IMR-90 (cell line): ENCODE measurements at regions not wholly inside any gene's neighbourhood (a gene's known extent, or its start where the extent isn't known, plus 50 kb on each side); places are given as distances from the start of the nearest gene placed in this dataset.

Experiments used
- ATAC-seq: fragments of 200-7000 bp; cut with Tn5 transposase; 2 replicates; pipeline ENCODE4 v1.9.1; 2020; ENCODE audit warnings: low read depth, mild to moderate bottlenecking, moderate library complexity
- BruUV-seq: library from RNA; stranded (reverse); fragments of 400-500 nt; replicated peaks from 2 replicates; lab custom pipeline; 2021; lab: Mats Ljungman, UMichigan
- CTCF ChIA-PET: fragments of 300-600 bp; formaldehyde crosslinking; extraction: SDS; loops from one replicate; lab custom pipeline; 2021; ENCODE audit warnings: antibody characterized with exemption; lab: Yijun Ruan, JAX
- POLR2A ChIA-PET: fragments of 300-600 bp; sonication (Branson Sonifier 250); formaldehyde crosslinking; loops from one replicate; lab custom pipeline; 2022; ENCODE audit warnings: antibody characterized with exemption; ENCODE audit not compliant: unreplicated experiment; lab: Charles Lee
- DNase-seq: peaks from one replicate; pipeline ENCODE4 v3.0.0; 2013
- H2AFZ ChIP-seq: replicated peaks from 2 replicates; pipeline ENCODE3; 2013; ENCODE audit warnings: low read length, mild to moderate bottlenecking; ENCODE audit not compliant: poor library complexity
- H2AK5ac ChIP-seq: 2 replicates; pipeline ENCODE4 v1.6.1; 2013; ENCODE audit warnings: low read depth, low read length, inconsistent platforms
- H2AK9ac ChIP-seq: replicated peaks from 2 replicates; pipeline ENCODE3; 2013; ENCODE audit warnings: mild to moderate bottlenecking, low read depth, low read length, moderate library complexity; ENCODE audit not compliant: poor library complexity
- H2BK120ac ChIP-seq: 2 replicates; pipeline ENCODE4 v1.6.1; 2013; ENCODE audit warnings: low read depth, low read length, inconsistent platforms
- H2BK15ac ChIP-seq: 3 replicates; pipeline ENCODE4 v1.6.1; 2013; ENCODE audit warnings: low read depth, low read length, inconsistent platforms
- H2BK20ac ChIP-seq: 2 replicates; pipeline ENCODE4 v1.6.1; 2013; ENCODE audit warnings: low read depth, mild to moderate bottlenecking, inconsistent platforms, low read length, moderate library complexity
- H2BK5ac ChIP-seq: 2 replicates; pipeline ENCODE4 v1.6.1; 2013; ENCODE audit warnings: mild to moderate bottlenecking, low read depth, low read length, inconsistent platforms; ENCODE audit not compliant: poor library complexity, severe bottlenecking
- H3K14ac ChIP-seq: replicated peaks from 2 replicates; pipeline ENCODE4 v1.6.1; 2013; ENCODE audit warnings: low read depth, low read length, inconsistent platforms
- H3K18ac ChIP-seq: 2 replicates; pipeline ENCODE4 v1.6.1; 2013; ENCODE audit warnings: low read depth, low read length, control low read depth
- H3K23ac ChIP-seq: 2 replicates; pipeline ENCODE4 v1.6.1; 2013; ENCODE audit warnings: low read depth, low read length, inconsistent platforms
- H3K27ac ChIP-seq: 2 replicates; pipeline ENCODE4 v1.5.1; 2013; ENCODE audit warnings: mild to moderate bottlenecking, control low read depth, low read length; ENCODE audit not compliant: insufficient read depth
- H3K27me3 ChIP-seq: 2 replicates; pipeline ENCODE4 v1.6.1; 2013; ENCODE audit warnings: low read length; ENCODE audit not compliant: control insufficient read depth, insufficient read depth
- H3K36me3 ChIP-seq: 2 replicates; pipeline ENCODE4 v1.6.1; 2013; ENCODE audit warnings: low read length, mixed read lengths; ENCODE audit not compliant: control insufficient read depth, insufficient read depth
- H3K4ac ChIP-seq: 2 replicates; pipeline ENCODE4 v1.6.1; 2013; ENCODE audit warnings: low read depth, low read length, inconsistent platforms
- H3K4me1 ChIP-seq: 2 replicates; pipeline ENCODE4 v1.6.1; 2013; ENCODE audit warnings: low read length, mixed read lengths; ENCODE audit not compliant: control insufficient read depth, insufficient read depth
- H3K4me2 ChIP-seq: 2 replicates; pipeline ENCODE4 v1.6.1; 2013; ENCODE audit warnings: low read depth, mild to moderate bottlenecking, control low read depth, low read length, moderate library complexity
- H3K4me3 ChIP-seq: 2 replicates; pipeline ENCODE4 v1.5.1; 2013; ENCODE audit warnings: low read depth, mild to moderate bottlenecking, control low read depth, low read length, moderate library complexity; ENCODE audit not compliant: insufficient read depth
- H3K56ac ChIP-seq: 2 replicates; pipeline ENCODE4 v1.6.1; 2013; ENCODE audit warnings: low read length, inconsistent platforms; ENCODE audit not compliant: insufficient read depth; ENCODE audit errors: extremely low read depth
- H3K79me1 ChIP-seq, 2 experiments: 2 replicates each; pipeline ENCODE4 v1.6.1; 2013; ENCODE audit warnings: low read length in 2 of 2, inconsistent platforms in 1 of 2, low read depth in 1 of 2
- H3K9ac ChIP-seq: 2 replicates; pipeline ENCODE4 v1.6.1; 2013; ENCODE audit warnings: low read depth, low read length, control low read depth
- H3K9me1 ChIP-seq: 2 replicates; pipeline ENCODE4 v1.6.1; 2013; ENCODE audit warnings: low read length, inconsistent platforms; ENCODE audit not compliant: insufficient read depth
- H3K9me3 ChIP-seq: 2 replicates; pipeline ENCODE4 v1.6.1; 2013; ENCODE audit warnings: low read length; ENCODE audit not compliant: control insufficient read depth, insufficient read depth
- H4K20me1 ChIP-seq: 2 replicates; pipeline ENCODE4 v1.6.1; 2013; ENCODE audit warnings: low read length, inconsistent platforms; ENCODE audit not compliant: insufficient read depth
- H4K5ac ChIP-seq: 2 replicates; pipeline ENCODE4 v1.6.1; 2013; ENCODE audit warnings: mild to moderate bottlenecking, low read depth, low read length, control low read depth
- H4K8ac ChIP-seq, 2 experiments: 2 replicates each; pipeline ENCODE4 v1.6.1; 2013; ENCODE audit warnings: low read depth in 2 of 2, low read length in 2 of 2, control low read depth in 1 of 2, inconsistent platforms in 1 of 2
- H4K91ac ChIP-seq: 2 replicates; pipeline ENCODE4 v1.6.1; 2013; ENCODE audit warnings: low read depth, low read length, inconsistent platforms; ENCODE audit not compliant: insufficient read depth
- BHLHE40 ChIP-seq: fragments of 150-350 bp; IDR thresholded peaks from 2 replicates; pipeline ENCODE4 v1.6.1; 2016; ENCODE audit warnings: mild to moderate bottlenecking, low read depth, low read length
- CEBPB ChIP-seq: IDR thresholded peaks from 2 replicates; pipeline ENCODE4 v1.6.1; 2012; ENCODE audit warnings: low read depth, low read length, improper control_type of control experiment
- CHD1 ChIP-seq: IDR thresholded peaks from 2 replicates; pipeline ENCODE4 v1.6.1; 2012; ENCODE audit warnings: low read depth, low read length, improper control_type of control experiment
- CTCF ChIP-seq: conservative IDR thresholded peaks from 2 replicates; pipeline ENCODE4 v1.5.1; 2012; ENCODE audit warnings: mild to moderate bottlenecking, low read depth, low read length, improper control_type of control experiment
- ELK1 ChIP-seq: fragments of 150-350 bp; IDR thresholded peaks from 2 replicates; pipeline ENCODE4 v1.6.1; 2016; ENCODE audit warnings: low read depth, mild to moderate bottlenecking, low read length, moderate library complexity, borderline replicate concordance
- FOS ChIP-seq: fragments of 150-350 bp; IDR thresholded peaks from 2 replicates; pipeline ENCODE4 v1.6.1; 2016; ENCODE audit warnings: low read depth, low read length
- MAFK ChIP-seq: IDR thresholded peaks from 2 replicates; pipeline ENCODE4 v1.6.1; 2012; ENCODE audit warnings: low read depth, low read length, improper control_type of control experiment
- MAZ ChIP-seq: IDR thresholded peaks from 2 replicates; pipeline ENCODE4 v1.6.1; 2012; ENCODE audit warnings: low read depth, mild to moderate bottlenecking, low read length, improper control_type of control experiment, moderate library complexity, borderline replicate concordance
- MXI1 ChIP-seq: IDR thresholded peaks from 2 replicates; pipeline ENCODE4 v1.6.1; 2012; ENCODE audit warnings: low read depth, mild to moderate bottlenecking, low read length, moderate library complexity, borderline replicate concordance
- NFE2L2 ChIP-seq: fragments of 150-350 bp; IDR thresholded peaks from 2 replicates; pipeline ENCODE4 v1.6.1; 2016; ENCODE audit warnings: low read depth, mild to moderate bottlenecking, low read length
- POLR2A ChIP-seq: IDR thresholded peaks from 2 replicates; pipeline ENCODE4 v1.6.1; 2012; ENCODE audit warnings: mild to moderate bottlenecking, low read depth, low read length
- RAD21 ChIP-seq: IDR thresholded peaks from 2 replicates; pipeline ENCODE4 v1.6.1; 2012; ENCODE audit warnings: low read length, improper control_type of control experiment
- RCOR1 ChIP-seq: IDR thresholded peaks from 2 replicates; pipeline ENCODE4 v1.6.1; 2012; ENCODE audit warnings: mild to moderate bottlenecking, low read length, improper control_type of control experiment; ENCODE audit not compliant: insufficient replicate concordance
- RFX5 ChIP-seq: IDR thresholded peaks from 2 replicates; pipeline ENCODE4 v1.8.0; 2012; ENCODE audit warnings: low read depth, mild to moderate bottlenecking, low read length, moderate library complexity
- SMC3 ChIP-seq: fragments of 150-350 bp; IDR thresholded peaks from 2 replicates; pipeline ENCODE4 v1.6.1; 2016; ENCODE audit warnings: low read depth, mild to moderate bottlenecking, antibody characterized with exemption, low read length, moderate library complexity
- USF2 ChIP-seq: fragments of 150-350 bp; IDR thresholded peaks from 2 replicates; pipeline ENCODE4 v1.6.1; 2017; ENCODE audit warnings: mild to moderate bottlenecking, antibody characterized with exemption, low read length, low read depth
- WGBS, 2 experiments: methylation state at CpG; one replicate each; pipeline versions ENCODE4 v1.1.5 to v1.1.7; 2013; ENCODE audit warnings: missing lambda C conversion rate in 2 of 2; ENCODE audit not compliant: insufficient read length in 1 of 2; ENCODE audit errors: extremely low coverage in 2 of 2; 5-methylcytosine and 5-hydroxymethylcytosine counted together
- dilution Hi-C: fragments of 300-500 bp; cut with HindIII; formaldehyde crosslinking; loops from one replicate; pipeline ENCODE4 v1.14.3; 2018; ENCODE audit warnings: low sequenced_read_pairs; ENCODE audit not compliant: unreplicated experiment
- in situ Hi-C: fragments of 300-500 bp; cut with MboI; formaldehyde crosslinking; loops from 3 replicates; pipeline ENCODE4 v1.14.3; 2019; ENCODE audit warnings: low sequenced_read_pairs, inconsistent platforms, mixed read lengths
- intact Hi-C: fragments of 100-400 bp; cut with micrococcal nuclease; formaldehyde crosslinking; loops from 2 replicates; pipeline ENCODE4 v1.10.0; 2022

GRCh38 chr6:90463359-90463758 is 123.5 kb downstream of the MAP3K7 start:
- Histone ChIP-seq H4K20me1 (no peaks in the 10 kb centered on the region), H2AK5ac (no peak overlapping the region), H3K23ac (no peak overlapping the region), H3K9ac (no peak overlapping the region), H3K18ac (no peak overlapping the region), H3K14ac (no peak overlapping the region), H3K79me1 (no peaks in the 10 kb centered on the region), H4K8ac (no peak overlapping the region), H4K91ac (no peak overlapping the region), H2BK120ac (no peak overlapping the region), H2AK9ac (no peak overlapping the region), H3K9me3 (no peaks in the 10 kb centered on the region), H2AFZ (no peak overlapping the region), H3K56ac (no peak overlapping the region), H3K27ac (no peak overlapping the region), H3K36me3 (no peaks in the 10 kb centered on the region), H3K27me3 (peaks cover 7% of the 10 kb centered on the region), H3K4ac (no peak overlapping the region), H2BK15ac (no peak overlapping the region), H4K5ac (no peak overlapping the region), H2BK5ac (no peak overlapping the region), H3K9me1 (no peaks in the 10 kb centered on the region), H3K4me1 (no peaks in the 10 kb centered on the region), H2BK20ac (no peak overlapping the region), H3K4me2 (no peak overlapping the region), H3K4me3 (no peak overlapping the region)
- DNase-seq (no peak), ATAC-seq (no peak)
- TF ChIP-seq RCOR1 (no peak), MAFK (no peak), FOS (no peak), POLR2A (no peak), BHLHE40 (no peak), SMC3 (no peak), CEBPB (no peak), RAD21 (no peak), CHD1 (no peak), ELK1 (no peak), CTCF (no peak), MAZ (no peak), USF2 (no peak), NFE2L2 (no peak), MXI1 (no peak), RFX5 (no peak)
- dilution Hi-C loops (no loop called here), intact Hi-C loops (no loop called here), in situ Hi-C loops (no loop called here)
- WGBS, 2 experiments: no CpG with 5 or more reads among the region's 3 CpGs
- no TSS peak for BruUV-seq
- ChIA-PET CTCF (no interaction called here), POLR2A (interaction anchor here (0.6 kb wide), 1 partner anchor 31 kb away, joined by 4 read pairs; no protein-coding TSS in a partner anchor)
